ENCODE measurements at regions not wholly inside any gene's neighbourhood (a gene's known extent, or its start where the extent isn't known, plus 50 kb on each side); places are given as distances from the start of the nearest gene placed in this dataset.
A peak's percentile ranks its signal among the peaks of the same experiment; 100 is the strongest.

DNA sequence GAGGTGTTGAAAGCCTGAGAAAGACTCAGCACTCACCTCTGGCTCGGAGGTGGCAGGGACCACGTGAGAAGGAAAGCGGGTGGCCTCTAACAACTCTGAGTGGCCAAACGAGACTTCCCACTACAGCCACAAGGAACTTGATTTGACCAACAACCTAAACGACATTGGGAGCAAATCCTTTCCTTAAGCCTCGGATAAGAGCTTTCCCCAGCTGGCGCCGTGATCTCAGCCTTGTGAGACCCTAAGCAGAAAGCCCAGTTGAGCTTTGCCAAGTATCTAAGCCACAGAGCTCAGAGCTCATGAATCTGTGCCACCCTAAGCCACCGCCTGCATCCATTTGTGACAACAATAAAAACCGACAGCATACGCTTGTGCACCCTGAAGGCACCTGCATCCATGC lies 636.0 kb downstream of the TBC1D22A start:
- Mint-ChIP-seq H3K9me3 (no peaks in the 10 kb centered on the region), H3K4me3 (no peak overlapping the region), H3K4me1 (peaks cover 0 to 1% (median 0%) of the 10 kb centered on the region in 3 donors), H3K36me3 (peaks cover 4% of the 10 kb centered on the region), H3K27me3 (no peaks in the 10 kb centered on the region), H3K27ac (no peak overlapping the region)

DNA sequence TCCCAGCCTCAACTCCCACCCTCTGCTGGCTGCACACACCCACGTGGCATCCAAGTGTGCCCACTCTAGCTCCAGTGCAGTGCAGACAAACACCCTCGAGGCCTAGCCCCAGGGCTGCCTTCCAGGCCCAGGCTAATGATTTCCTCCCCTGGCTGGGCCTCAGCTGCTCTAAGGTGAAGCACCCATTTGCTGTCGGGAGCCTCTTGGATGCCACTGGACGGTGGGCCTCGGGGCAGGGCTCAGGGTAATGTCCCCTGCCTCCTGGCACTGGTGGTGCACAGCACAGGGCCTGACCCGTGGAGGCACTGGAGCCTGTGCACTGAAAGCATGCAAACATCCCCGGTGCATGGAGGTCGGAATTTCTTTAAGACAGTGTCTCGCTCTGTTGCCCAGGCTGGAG lies 635.2 kb downstream of the TBC1D22A start:
- H3K4me3 Mint-ChIP-seq, result no peak overlapping the region
- no peaks in the 10 kb centered on the region for H3K27me3 Mint-ChIP-seq
- no peak overlapping the region for H3K27ac Mint-ChIP-seq
- no peaks in the 10 kb centered on the region for H3K9me3 Mint-ChIP-seq
- H3K36me3 Mint-ChIP-seq, result peaks cover under 1% of the 10 kb centered on the region
- no peaks in the 10 kb centered on the region for H3K4me1 Mint-ChIP-seq

DNA sequence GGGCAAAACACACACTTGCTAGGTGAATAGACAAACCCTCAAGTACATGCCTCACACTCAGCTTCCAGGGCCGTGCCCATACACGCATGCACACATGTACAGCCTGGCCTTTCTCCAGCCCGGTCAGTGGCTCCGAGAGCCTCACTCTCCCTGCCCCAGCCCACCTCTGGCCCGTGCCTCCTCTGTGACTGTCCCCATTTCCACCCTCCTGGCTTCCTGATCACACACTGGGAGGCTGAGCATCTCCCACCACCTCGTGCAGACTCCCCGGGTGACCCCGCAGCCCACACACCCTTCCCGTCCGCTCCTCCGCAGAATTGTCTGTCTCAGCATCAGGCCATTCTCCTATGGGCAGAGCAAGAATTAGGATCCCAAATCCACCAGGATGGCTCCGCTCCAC lies 634.1 kb downstream of the TBC1D22A start:
- Mint-ChIP-seq H3K4me1 (no peaks in the 10 kb centered on the region), H3K9me3 (no peaks in the 10 kb centered on the region), H3K27ac (peak overlapping the region in 1 of 3 donors; percentile 23)

DNA sequence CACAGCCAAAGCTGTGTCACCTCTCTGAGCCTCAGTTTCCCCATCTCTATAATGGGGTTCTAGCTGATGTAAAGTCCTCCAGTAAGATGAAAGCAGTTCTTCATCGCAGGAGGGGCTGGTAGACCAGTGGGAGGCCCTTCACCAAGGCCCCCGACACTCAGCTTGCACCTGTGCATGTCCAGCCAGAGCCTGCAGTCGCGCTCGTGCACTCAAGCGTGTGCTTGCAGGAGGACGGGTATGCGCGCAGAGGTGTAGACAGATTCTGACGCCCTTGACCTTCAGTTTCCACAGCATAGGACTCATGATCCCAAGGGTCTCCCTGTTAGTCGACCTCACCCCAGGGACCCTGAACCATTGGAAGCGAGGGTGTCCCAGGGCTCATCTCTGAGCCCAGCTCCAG lies 633.7 kb downstream of the TBC1D22A start:
- H3K36me3 Mint-ChIP-seq, result no peaks in the 10 kb centered on the region
- H3K27ac Mint-ChIP-seq, result no peak overlapping the region
- no peaks in the 10 kb centered on the region for H3K9me3 Mint-ChIP-seq
- no peaks in the 10 kb centered on the region for H3K27me3 Mint-ChIP-seq
- H3K4me1 Mint-ChIP-seq, result no peaks in the 10 kb centered on the region
- H3K4me3 Mint-ChIP-seq, result no peak overlapping the region

More for the DNA sequence above, 634.1 kb downstream of the TBC1D22A start:
- Mint-ChIP-seq H3K36me3 (no peaks in the 10 kb centered on the region), H3K27me3 (no peaks in the 10 kb centered on the region), H3K4me3 (no peak overlapping the region)

DNA sequence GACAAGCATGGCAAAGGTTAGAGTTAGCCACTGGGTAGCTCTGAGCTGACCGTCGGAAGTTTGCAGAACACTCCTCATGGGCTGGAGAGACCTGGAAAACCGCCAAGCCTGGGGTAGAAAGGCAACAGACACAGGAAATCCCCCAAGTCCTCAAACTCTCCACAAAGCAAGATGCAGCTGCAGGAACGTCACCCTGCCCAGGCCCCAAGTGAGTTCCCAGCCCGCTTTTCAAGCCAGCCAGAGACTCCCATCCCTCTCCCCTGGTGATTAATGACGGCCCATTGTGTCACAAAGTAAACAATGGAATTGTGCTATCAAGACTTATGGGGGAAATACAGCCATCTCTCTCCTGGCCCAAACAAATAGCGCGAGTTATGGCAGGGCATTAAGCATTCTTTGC lies 633.0 kb downstream of the TBC1D22A start:
- Mint-ChIP-seq H3K27me3 (no peaks in the 10 kb centered on the region), H3K27ac (no peak overlapping the region), H3K9me3 (no peaks in the 10 kb centered on the region), H3K4me3 (no peak overlapping the region), H3K36me3 (no peaks in the 10 kb centered on the region), H3K4me1 (no peaks in the 10 kb centered on the region)

DNA sequence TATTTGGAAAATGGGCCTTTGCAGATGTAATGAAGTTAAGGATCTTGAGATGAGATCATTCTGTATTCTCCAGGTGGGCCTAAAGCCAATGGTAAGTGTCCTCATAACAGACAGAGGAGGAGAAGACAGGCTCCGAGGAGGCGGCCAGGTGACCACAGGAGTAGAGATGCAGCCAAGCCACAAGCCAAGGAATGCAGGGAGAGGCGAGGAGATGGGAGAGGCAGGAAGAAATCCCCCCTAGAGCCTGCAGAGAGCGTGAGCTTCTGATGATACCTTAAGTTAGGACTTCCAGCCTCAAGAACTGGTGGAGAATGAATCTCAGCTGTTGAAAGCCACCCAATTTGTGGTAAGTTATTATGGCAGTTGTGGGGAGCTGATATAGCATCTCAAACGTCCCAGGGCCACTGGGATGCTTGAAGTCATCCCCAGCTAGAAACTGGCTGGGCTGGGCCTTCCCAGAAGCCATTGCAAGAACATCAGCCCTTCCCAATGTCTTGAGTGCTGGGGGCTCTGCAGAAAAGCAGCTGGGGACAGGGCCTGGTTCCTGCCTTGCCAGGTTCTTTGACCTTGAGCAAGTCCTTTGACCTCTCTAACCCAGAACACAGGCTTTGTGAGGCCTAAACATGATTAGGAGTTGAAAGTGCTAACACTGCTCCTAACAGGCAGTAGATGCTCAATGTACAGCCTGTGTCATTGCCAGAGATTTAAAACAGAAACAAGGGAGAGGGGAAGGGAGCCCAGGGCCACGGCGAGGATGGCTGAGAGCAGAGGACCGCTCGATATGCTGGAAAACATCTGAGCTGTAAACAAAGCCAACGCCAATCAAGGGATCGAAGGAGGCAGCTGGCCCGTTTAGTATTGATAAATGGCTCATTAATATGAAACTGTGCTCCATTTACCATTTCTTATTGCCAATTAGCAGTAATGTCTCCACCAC lies 632.3 kb downstream of the TBC1D22A start:
- H3K27ac Mint-ChIP-seq, result no peak overlapping the region
- no peaks in the 10 kb centered on the region for H3K9me3 Mint-ChIP-seq

DNA sequence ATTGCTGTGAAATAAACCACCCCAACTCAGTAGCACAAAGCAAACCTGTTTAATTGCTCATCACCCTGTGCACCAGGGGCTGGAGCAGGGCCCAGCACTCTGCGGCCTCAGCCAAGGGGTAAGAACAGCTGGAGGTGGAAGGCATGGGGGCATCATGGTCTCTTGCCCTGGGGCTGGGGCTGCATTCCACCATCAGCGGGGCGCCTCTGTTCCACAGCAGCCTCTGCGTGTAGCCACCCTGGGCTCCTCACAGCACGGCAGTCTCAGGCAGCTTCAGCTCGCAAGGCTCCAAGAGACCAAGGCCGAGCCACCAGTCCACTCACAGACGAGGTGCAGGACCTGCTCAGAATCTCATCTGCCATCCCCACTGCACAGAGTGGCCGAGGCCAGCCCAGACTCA lies 630.7 kb downstream of the TBC1D22A start:
- Mint-ChIP-seq H3K9me3 (no peaks in the 10 kb centered on the region), H3K4me3 (no peak overlapping the region), H3K4me1 (no peaks in the 10 kb centered on the region), H3K36me3 (no peaks in the 10 kb centered on the region), H3K27me3 (no peaks in the 10 kb centered on the region), H3K27ac (peak overlapping the region in 1 of 3 donors; percentile 50)

More for the DNA sequence above, 632.3 kb downstream of the TBC1D22A start:
- no peaks in the 10 kb centered on the region for H3K36me3 Mint-ChIP-seq
- H3K4me1 Mint-ChIP-seq, result no peaks in the 10 kb centered on the region
- H3K4me3 Mint-ChIP-seq, result peak overlapping the region in 1 of 4 donors; percentile 31
- no peaks in the 10 kb centered on the region for H3K27me3 Mint-ChIP-seq

DNA sequence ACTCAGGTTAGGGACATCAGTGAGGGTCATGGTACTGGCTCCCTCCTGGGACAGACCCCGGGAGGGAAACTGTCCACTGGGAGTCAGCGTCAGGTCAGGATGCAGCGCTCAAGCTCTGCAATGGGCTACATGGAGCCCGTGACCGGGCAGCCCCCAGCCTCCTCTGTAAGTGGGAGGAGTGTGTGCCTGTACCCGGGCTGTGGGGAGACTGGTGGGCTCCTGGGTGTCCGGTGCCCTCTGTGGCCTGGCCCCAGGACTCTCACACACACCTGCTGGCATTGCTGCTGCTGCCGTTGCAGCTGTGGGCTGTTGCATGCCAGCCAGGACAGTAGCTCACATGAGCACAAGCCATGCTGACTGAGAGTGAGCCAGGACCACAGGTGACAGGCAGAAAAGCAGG lies 630.3 kb downstream of the TBC1D22A start:
- Mint-ChIP-seq H3K4me1 (no peaks in the 10 kb centered on the region), H3K36me3 (no peaks in the 10 kb centered on the region), H3K9me3 (no peaks in the 10 kb centered on the region), H3K27ac (no peak overlapping the region), H3K27me3 (no peaks in the 10 kb centered on the region), H3K4me3 (no peak overlapping the region)

DNA sequence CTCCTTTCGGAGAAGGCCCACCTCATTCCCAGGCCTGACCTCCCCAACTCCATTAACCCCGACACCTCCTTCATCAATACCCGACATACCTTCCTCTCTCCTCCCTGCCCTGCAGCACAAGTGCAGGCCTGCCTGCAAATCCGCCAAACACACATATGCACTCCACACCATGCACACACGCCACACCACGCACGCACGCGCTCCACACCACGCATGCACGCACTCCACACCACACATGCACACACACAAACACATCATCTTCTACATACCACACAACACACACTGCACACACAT lies 629.6 kb downstream of the TBC1D22A start:
- Mint-ChIP-seq H3K9me3 (no peaks in the 10 kb centered on the region), H3K36me3 (no peaks in the 10 kb centered on the region), H3K4me1 (no peaks in the 10 kb centered on the region), H3K27ac (no peak overlapping the region), H3K27me3 (no peaks in the 10 kb centered on the region), H3K4me3 (no peak overlapping the region)

DNA sequence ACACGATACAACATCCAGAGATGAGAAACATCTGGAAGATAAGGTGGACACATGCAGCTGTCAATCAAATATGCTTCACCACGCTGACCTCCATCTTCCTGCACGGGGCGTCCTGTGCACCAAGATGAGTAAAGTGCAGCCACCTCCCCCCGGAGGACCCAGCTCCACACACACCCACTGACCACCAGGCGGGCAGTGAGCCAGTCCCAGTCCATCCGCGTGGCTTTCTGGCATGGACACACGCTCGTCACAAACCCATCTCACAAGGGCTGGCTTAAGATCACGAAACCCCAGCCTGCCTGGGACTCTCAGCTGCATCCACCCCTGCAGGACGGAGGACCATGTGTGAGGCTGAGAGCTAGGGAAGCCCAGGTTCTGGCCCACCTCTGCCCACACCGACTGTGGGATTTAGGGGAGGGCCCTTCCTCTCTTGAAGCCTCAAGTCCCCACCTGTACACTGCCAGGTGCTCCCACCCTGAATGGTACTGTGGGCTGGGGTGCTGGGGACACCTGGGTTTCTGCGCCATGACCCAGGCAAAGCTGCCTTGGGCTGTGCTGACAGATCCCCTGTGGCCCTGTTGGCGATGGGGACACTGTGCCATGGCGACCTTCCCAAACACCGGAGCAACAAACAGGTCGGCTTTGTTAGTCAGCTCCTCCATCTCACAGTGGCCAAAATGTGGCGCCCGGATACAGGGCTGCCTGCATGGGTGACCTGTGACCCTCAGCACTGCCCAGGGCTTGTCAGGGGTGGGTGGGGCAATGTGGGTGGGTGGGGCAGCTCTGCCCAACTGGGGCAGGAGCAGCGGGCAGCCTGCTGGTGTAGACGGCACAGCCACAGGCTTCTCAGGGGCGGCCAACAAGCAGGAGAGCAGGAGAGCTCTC lies 629.0 kb downstream of the TBC1D22A start:
- Mint-ChIP-seq H3K4me1 (no peaks in the 10 kb centered on the region), H3K27me3 (no peaks in the 10 kb centered on the region), H3K4me3 (no peak overlapping the region), H3K36me3 (no peaks in the 10 kb centered on the region), H3K27ac (no peak overlapping the region), H3K9me3 (no peaks in the 10 kb centered on the region)

DNA sequence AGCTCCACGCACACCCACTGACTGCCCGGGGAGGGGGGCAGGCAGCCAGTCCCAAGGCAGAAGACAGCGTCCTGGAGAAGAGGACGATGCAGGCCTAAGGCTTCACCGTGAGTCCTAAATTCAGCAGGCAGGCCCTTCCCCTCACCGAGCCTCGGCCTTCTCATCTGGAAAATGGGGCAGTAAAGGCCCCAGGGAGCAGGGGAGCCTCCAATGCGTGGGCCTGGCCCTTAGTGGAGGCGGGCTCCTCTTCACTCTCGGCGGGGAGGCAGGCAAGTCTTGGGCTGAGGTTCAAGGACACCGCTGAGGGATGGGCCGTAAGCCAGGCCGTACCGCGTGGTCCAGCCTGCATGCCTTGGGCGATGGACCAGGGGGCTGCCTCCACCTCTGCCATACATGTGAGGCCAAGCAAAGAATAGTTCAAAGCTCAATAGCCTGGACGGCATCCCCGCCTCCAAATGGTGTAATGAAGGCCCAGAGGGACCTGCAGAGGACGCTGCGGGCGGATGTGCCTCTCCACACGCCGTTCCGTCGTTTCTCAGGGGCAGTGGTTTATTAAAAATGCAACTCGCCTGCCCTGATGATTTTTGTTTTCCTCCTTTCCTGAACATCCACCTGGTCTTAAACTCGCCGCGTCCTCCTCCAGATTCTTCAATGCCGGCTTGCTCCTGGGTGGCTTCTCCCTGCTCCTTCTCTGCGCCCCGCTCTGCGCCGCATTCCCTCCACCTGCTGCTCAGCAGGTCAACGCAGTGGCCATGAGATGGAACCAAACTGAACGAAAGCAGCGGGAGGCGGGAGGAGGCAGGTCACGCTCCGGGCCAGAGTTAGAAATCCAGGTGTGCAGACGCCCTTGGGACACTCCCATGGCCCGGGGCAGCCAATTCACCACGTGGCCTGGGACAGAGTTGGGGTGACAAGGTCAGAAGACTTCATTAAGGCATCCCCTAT lies 627.8 kb downstream of the TBC1D22A start:
- Mint-ChIP-seq H3K9me3 (no peaks in the 10 kb centered on the region), H3K4me1 (no peaks in the 10 kb centered on the region), H3K4me3 (no peak overlapping the region), H3K36me3 (no peaks in the 10 kb centered on the region), H3K27ac (no peak overlapping the region), H3K27me3 (no peaks in the 10 kb centered on the region)

DNA sequence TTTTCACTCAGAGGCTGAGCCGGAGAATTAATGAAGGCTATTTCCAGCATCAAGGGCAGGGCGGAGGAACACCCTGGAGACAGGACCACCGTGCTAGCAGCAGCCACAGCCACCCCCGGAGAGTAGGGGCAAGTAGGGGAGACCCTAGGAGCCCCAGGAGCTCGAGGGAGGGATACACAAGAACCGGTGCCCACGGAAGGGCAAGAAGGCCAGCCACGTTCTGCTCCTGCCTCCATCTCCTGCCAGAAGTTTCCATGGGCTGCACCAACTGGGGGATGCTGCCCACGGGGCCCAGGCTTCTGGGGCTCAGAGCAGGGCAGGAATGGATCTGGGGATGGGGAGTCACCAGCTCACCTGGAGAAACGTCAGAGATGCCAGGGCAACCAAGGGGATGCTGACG lies 626.8 kb downstream of the TBC1D22A start:
- no peak overlapping the region for H3K4me3 Mint-ChIP-seq
- no peaks in the 10 kb centered on the region for H3K4me1 Mint-ChIP-seq
- no peaks in the 10 kb centered on the region for H3K36me3 Mint-ChIP-seq
- H3K27ac Mint-ChIP-seq, result no peak overlapping the region
- no peaks in the 10 kb centered on the region for H3K27me3 Mint-ChIP-seq
- no peaks in the 10 kb centered on the region for H3K9me3 Mint-ChIP-seq

DNA sequence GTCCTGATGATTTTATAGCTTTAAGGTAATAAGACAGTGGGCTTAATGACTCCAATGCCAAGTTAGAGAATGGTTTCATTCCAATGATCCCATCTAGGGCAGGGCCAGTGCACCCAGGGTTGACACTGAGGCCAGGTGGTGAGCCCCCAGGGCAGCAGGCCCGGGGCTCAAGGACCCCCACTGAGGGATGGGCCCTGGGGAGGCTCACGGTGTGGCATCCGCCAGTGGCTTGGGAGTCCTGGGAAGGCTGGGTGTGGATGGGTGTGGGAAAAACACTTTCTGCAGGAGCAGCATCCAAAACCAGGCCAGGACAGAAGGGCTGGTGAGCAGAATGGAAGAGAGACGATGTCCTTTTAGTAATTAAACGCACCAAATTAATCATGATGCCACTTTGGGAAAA lies 626.3 kb downstream of the TBC1D22A start:
- no peak overlapping the region for H3K27ac Mint-ChIP-seq
- H3K4me1 Mint-ChIP-seq, result no peaks in the 10 kb centered on the region
- no peaks in the 10 kb centered on the region for H3K27me3 Mint-ChIP-seq
- H3K4me3 Mint-ChIP-seq, result no peak overlapping the region
- H3K9me3 Mint-ChIP-seq, result no peaks in the 10 kb centered on the region
- H3K36me3 Mint-ChIP-seq, result no peaks in the 10 kb centered on the region

DNA sequence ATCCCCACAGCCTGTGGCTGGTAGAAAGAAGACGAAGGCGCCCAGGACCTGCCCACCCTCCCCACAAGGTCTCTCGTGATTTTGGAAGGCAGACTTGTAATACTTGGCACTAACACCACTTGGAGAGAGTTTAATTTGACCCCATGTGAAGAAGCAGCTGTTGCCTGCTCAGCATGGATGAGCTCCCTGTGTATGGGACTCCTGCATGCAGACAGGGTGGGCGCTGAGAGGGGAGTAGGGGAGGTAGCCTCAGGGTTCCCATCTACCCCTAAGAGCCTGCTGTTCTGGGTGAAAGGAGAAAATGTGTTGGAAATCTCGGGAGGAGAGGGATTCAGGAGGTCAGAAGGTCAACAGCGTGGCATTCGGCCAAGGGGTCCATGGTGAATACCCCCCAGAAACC lies 625.9 kb downstream of the TBC1D22A start:
- no peak overlapping the region for H3K27ac Mint-ChIP-seq

More for the DNA sequence above, 625.9 kb downstream of the TBC1D22A start:
- Mint-ChIP-seq H3K36me3 (no peaks in the 10 kb centered on the region), H3K4me1 (no peaks in the 10 kb centered on the region), H3K9me3 (no peaks in the 10 kb centered on the region), H3K4me3 (no peak overlapping the region), H3K27me3 (no peaks in the 10 kb centered on the region)
